RWPE1 (cell line): ENCODE measurements at regions not wholly inside any gene's neighbourhood (a gene's known extent, or its start where the extent isn't known, plus 50 kb on each side); places are given as distances from the start of the nearest gene placed in this dataset.
"Not testable (repeated sequence)": the region's sequence is repeated elsewhere in the genome, so short reads cannot be mapped to it uniquely, and the experiment has no call there.

ENCODE experiments used
- CTCF ChIA-PET: fragments of 350-600 bp; sonication (Branson Sonifier 250); formaldehyde crosslinking; extraction: SDS; loops from one replicate; lab custom pipeline; 2021; lab: Yijun Ruan, JAX
- POLR2A ChIA-PET: fragments of 400-600 bp; formaldehyde crosslinking; extraction: SDS; loops from one replicate; lab custom pipeline; 2020; ENCODE audit warnings: antibody characterized with exemption; ENCODE audit not compliant: low non-redundant PET; lab: Yijun Ruan, JAX
- DNase-seq: peaks from one replicate; pipeline ENCODE4 v3.0.0; 2012; ENCODE audit warnings: low spot score
- H3K27ac ChIP-seq: fragments of 450-650 bp; 2 replicates; pipeline ENCODE4 v1.5.1; 2017
- TF ChIP-seq, protein P1 (sequence below): fragments of 450-650 bp; conservative IDR thresholded peaks from 2 replicates; pipeline ENCODE4 v1.5.1; 2017; ENCODE audit warnings: low read depth, mild to moderate bottlenecking

- TF ChIP-seq, protein P1, sequence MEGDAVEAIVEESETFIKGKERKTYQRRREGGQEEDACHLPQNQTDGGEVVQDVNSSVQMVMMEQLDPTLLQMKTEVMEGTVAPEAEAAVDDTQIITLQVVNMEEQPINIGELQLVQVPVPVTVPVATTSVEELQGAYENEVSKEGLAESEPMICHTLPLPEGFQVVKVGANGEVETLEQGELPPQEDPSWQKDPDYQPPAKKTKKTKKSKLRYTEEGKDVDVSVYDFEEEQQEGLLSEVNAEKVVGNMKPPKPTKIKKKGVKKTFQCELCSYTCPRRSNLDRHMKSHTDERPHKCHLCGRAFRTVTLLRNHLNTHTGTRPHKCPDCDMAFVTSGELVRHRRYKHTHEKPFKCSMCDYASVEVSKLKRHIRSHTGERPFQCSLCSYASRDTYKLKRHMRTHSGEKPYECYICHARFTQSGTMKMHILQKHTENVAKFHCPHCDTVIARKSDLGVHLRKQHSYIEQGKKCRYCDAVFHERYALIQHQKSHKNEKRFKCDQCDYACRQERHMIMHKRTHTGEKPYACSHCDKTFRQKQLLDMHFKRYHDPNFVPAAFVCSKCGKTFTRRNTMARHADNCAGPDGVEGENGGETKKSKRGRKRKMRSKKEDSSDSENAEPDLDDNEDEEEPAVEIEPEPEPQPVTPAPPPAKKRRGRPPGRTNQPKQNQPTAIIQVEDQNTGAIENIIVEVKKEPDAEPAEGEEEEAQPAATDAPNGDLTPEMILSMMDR: no peak
- no peak for DNase-seq
- ChIA-PET CTCF (no interaction called here), POLR2A (no interaction called here)
- H3K27ac ChIP-seq: no peak overlapping the region
Observed at GRCh38 chr7:63047546-63047945, 951.1 kb upstream of the ZNF722 start.

DNA sequence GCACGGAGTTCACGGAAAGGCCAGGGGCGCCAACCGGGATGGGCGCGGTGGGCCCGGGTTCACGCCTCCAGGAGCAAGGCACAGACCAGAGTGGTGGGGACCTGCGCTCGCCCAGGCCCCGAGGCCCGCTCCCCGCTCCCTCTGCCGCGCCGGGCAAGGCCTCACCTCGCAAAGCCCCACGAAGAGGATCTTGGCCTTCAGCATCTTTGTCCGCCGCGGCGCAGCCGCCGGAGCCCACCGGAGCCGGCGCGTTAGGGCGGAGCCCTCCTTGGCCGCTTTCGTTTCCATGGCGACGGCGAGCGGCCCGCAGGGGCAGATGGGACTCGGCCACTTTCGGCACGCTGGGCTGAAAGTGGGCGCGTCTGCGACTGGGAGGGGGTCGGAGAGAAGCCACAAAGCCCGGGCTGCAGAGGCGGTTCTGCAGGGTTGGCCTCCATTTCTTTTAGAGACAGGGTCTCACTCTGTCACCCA lies 944.4 kb upstream of the ZNF722 start:
- no peak for DNase-seq
- POLR2A ChIA-PET: no interaction called here
- TF ChIP-seq, protein P1: no peak
- CTCF ChIA-PET: no interaction called here
- H3K27ac ChIP-seq: no peak overlapping the region

- POLR2A ChIA-PET: no interaction called here
- CTCF ChIA-PET: no interaction called here
- DNase-seq: no peak
- TF ChIP-seq, protein P1: no peak
- no peak overlapping the region for H3K27ac ChIP-seq
Observed at GRCh38 chr7:63057265-63057664, 941.4 kb upstream of the ZNF722 start.

DNA sequence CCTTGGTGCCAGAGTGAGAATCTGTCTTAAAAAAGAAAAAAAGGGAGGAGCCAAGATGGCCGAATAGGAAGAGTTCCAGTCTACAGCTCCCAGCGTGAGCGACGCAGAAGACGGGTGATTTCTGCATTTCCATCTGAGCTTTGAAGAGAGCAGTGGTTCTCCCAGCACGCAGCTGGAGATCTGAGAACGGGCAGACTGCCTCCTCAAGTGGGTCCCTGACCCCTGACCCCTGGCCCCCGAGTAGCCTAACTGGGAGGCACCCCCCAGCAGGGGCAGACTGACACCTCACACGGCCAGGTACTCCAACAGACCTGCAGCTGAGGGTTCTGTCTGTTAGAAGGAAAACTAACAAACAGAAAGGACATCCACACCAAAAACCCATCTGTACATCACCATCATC lies 937.9 kb upstream of the ZNF722 start:
- CTCF ChIA-PET: interaction anchor here (0.7 kb wide), 1 partner anchor 361 kb away, joined by 6 read pairs; no protein-coding TSS in a partner anchor
- DNase-seq, POLR2A ChIA-PET, H3K27ac ChIP-seq: not testable (repeated sequence)

GRCh38 chr7:63065684-63066083 lies 933.0 kb upstream of the ZNF722 start:
- ChIA-PET POLR2A (no interaction called here), CTCF (no interaction called here)
- DNase-seq: no peak
- TF ChIP-seq, protein P1: no peak
- no peak overlapping the region for H3K27ac ChIP-seq

GRCh38 chr7:63066235-63066634 lies 932.4 kb upstream of the ZNF722 start:
- H3K27ac ChIP-seq, POLR2A ChIA-PET, DNase-seq, CTCF ChIA-PET: not testable (repeated sequence)

GRCh38 chr7:63067897-63068585 lies 930.6 kb upstream of the ZNF722 start:
- H3K27ac ChIP-seq: no peak overlapping the region
- no peak for DNase-seq
- TF ChIP-seq, protein P1: no peak
- CTCF ChIA-PET: interaction anchor here (0.6 kb wide), 1 partner anchor 349 kb away, joined by 3 read pairs; no protein-coding TSS in a partner anchor
- POLR2A ChIA-PET: no interaction called here
